HCT116 (cell line): ENCODE measurements at regions not wholly inside any gene's neighbourhood (a gene's known extent, or its start where the extent isn't known, plus 50 kb on each side); places are given as distances from the start of the nearest gene placed in this dataset.

ENCODE experiments used
- ATAC-seq: fragments of 200-7000 bp; cut with Tn5 transposase; 2 replicates; pipeline ENCODE4 v1.9.1; 2020; ENCODE audit warnings: mild to moderate bottlenecking, moderate library complexity
- BruUV-seq: library from RNA; stranded (reverse); fragments of 400-500 nt; replicated peaks from 2 replicates; lab custom pipeline; 2021; lab: Mats Ljungman, UMichigan
- CTCF ChIA-PET: fragments of 300-600 bp; sonication (Branson Sonifier 250); formaldehyde crosslinking; loops from one replicate; lab custom pipeline; 2021; ENCODE audit warnings: antibody characterized with exemption; lab: Charles Lee
- POLR2A ChIA-PET: fragments of 300-600, 350-600 bp; sonication (Branson Sonifier 250); formaldehyde crosslinking; loops from one replicate; lab custom pipeline; 2021; ENCODE audit warnings: antibody characterized with exemption; lab: Charles Lee
- RAD21 ChIA-PET, 2 experiments: fragments of 300-600 bp; sonication (Branson Sonifier 250); formaldehyde crosslinking; loops; one replicate each; lab custom pipeline; 2023; ENCODE audit warnings: low total read pairs in 2 of 2; ENCODE audit not compliant: uncharacterized antibody in 2 of 2, unreplicated experiment in 2 of 2, low non-redundant PET in 1 of 2; lab: Charles Lee
- DNase-seq: peaks from one replicate; pipeline ENCODE4 v3.0.0-alpha.2; 2010; ENCODE audit warnings: low read depth, low spot score
- H2AFZ ChIP-seq: fragments of 200-600 bp; shearing (Covaris generic), sonication (generic); 2 replicates; pipeline ENCODE4 v1.6.1; 2017; ENCODE audit warnings: low read depth, mixed run types, mixed read lengths, antibody characterized with exemption, low read length; ENCODE audit not compliant: poor library complexity, severe bottlenecking
- H3K27ac ChIP-seq: 2 replicates; pipeline ENCODE4 v1.5.1; 2012; ENCODE audit warnings: low read depth, low read length
- H3K27me3 ChIP-seq: fragments of 200-600 bp; sonication (generic); 2 replicates; pipeline ENCODE4 v1.6.1; 2016; ENCODE audit warnings: mixed run types, low read length, mixed read lengths; ENCODE audit not compliant: insufficient read depth
- H3K36me3 ChIP-seq, 2 experiments: fragments of 200-500 bp in 1 of 2; fragments of 200-600 bp in 1 of 2; sonication (Bioruptor generic) in 1 of 2; sonication (generic) in 1 of 2; 2 replicates each; pipeline versions ENCODE4 v1.5.1 to v1.6.1; 2014 to 2016; ENCODE audit warnings: low read length in 2 of 2, inconsistent platforms in 1 of 2, mixed read lengths in 1 of 2, mixed run types in 1 of 2; ENCODE audit not compliant: insufficient read depth in 2 of 2, control insufficient read depth in 1 of 2
- H3K4me1 ChIP-seq, 2 experiments: fragments of 200-600 bp in 1 of 2; sonication (generic) in 1 of 2; 2 replicates each; pipeline versions ENCODE4 v1.5.1 to v1.6.1; 2012 to 2017; ENCODE audit warnings: low read length in 2 of 2, inconsistent platforms in 1 of 2, mild to moderate bottlenecking in 1 of 2, mixed read lengths in 1 of 2, mixed run types in 1 of 2, moderate library complexity in 1 of 2; ENCODE audit not compliant: insufficient read depth in 2 of 2, control insufficient read depth in 1 of 2
- H3K4me2 ChIP-seq: fragments of 200-600 bp; sonication (generic); 2 replicates; pipeline ENCODE4 v1.6.1; 2017; ENCODE audit warnings: mixed run types, low read length, mixed read lengths
- H3K4me3 ChIP-seq, 2 experiments: fragments of 200-600 bp in 1 of 2; sonication (generic) in 1 of 2; replicated peaks in 1 of 2; 2 replicates each; pipeline ENCODE4 v1.5.1; 2011 to 2016; ENCODE audit warnings: low read length in 2 of 2, control low read depth in 1 of 2, low read depth in 1 of 2, mild to moderate bottlenecking in 1 of 2, mixed read lengths in 1 of 2, mixed run types in 1 of 2
- H3K79me2 ChIP-seq: fragments of 200-600 bp; sonication (generic); 2 replicates; pipeline ENCODE4 v1.6.1; 2017; ENCODE audit warnings: mild to moderate bottlenecking, mixed run types, low read length, moderate library complexity, mixed read lengths; ENCODE audit not compliant: insufficient read depth
- H3K9ac ChIP-seq: fragments of 200-600 bp; sonication (generic); 2 replicates; pipeline ENCODE4 v1.6.1; 2016; ENCODE audit warnings: low read length, mixed read lengths
- H3K9me2 ChIP-seq: fragments of 200-600 bp; sonication (generic), shearing (Covaris generic); 2 replicates; pipeline ENCODE4 v1.6.1; 2017; ENCODE audit warnings: mixed run types, mild to moderate bottlenecking, moderate library complexity; ENCODE audit not compliant: insufficient read depth
- H3K9me3 ChIP-seq, 2 experiments: fragments of 200-500 bp in 1 of 2; fragments of 200-600 bp in 1 of 2; sonication (Bioruptor generic) in 1 of 2; sonication (generic) in 1 of 2; 2 replicates each; pipeline ENCODE4 v1.6.1; 2014 to 2017; ENCODE audit warnings: low read length in 2 of 2, mixed read lengths in 2 of 2, inconsistent platforms in 1 of 2, low read depth in 1 of 2, mild to moderate bottlenecking in 1 of 2, mixed run types in 1 of 2, moderate library complexity in 1 of 2; ENCODE audit not compliant: control insufficient read depth in 1 of 2, insufficient read depth in 1 of 2
- H4K20me1 ChIP-seq: fragments of 200-600 bp; sonication (generic), shearing (Covaris generic); 2 replicates; pipeline ENCODE4 v1.6.1; 2017; ENCODE audit warnings: mixed run types, mild to moderate bottlenecking, moderate library complexity; ENCODE audit not compliant: insufficient read depth
- CEBPB ChIP-seq: IDR thresholded peaks from 2 replicates; pipeline ENCODE4 v1.6.1; 2012; ENCODE audit warnings: low read depth
- ELF1 ChIP-seq: IDR thresholded peaks from 2 replicates; pipeline ENCODE4 v1.6.1; 2012; ENCODE audit warnings: low read depth, borderline replicate concordance
- EZH2 ChIP-seq: fragments of 200-600 bp; sonication (generic); IDR thresholded peaks from 2 replicates; pipeline ENCODE4 v1.6.1; 2017; ENCODE audit warnings: antibody characterized with exemption, mixed run types
- FOSL1 ChIP-seq: IDR thresholded peaks from 2 replicates; pipeline ENCODE4 v1.6.1; 2012; ENCODE audit warnings: low read depth
- POLR2A ChIP-seq: IDR thresholded peaks from 2 replicates; pipeline ENCODE4 v1.7.0; 2011; ENCODE audit warnings: borderline replicate concordance; ENCODE audit not compliant: insufficient read depth, insufficient read length; ENCODE audit errors: extremely low read depth
- POLR2AphosphoS5 ChIP-seq: IDR thresholded peaks from 2 replicates; pipeline ENCODE4 v1.6.1; 2011; ENCODE audit warnings: mild to moderate bottlenecking, low read depth, low read length, moderate library complexity
- RAD21 ChIP-seq: IDR thresholded peaks from 2 replicates; pipeline ENCODE4 v1.6.1; 2012; ENCODE audit warnings: low read depth, mild to moderate bottlenecking
- SIN3A ChIP-seq: IDR thresholded peaks from 2 replicates; pipeline ENCODE4 v1.6.1; 2012; ENCODE audit warnings: low read depth
- SP1 ChIP-seq: IDR thresholded peaks from 2 replicates; pipeline ENCODE4 v1.6.1; 2012; ENCODE audit warnings: low read depth
- YY1 ChIP-seq: IDR thresholded peaks from 2 replicates; pipeline ENCODE4 v1.6.1; 2011; ENCODE audit warnings: low read length, low read depth, moderate library complexity, mild to moderate bottlenecking; ENCODE audit not compliant: insufficient replicate concordance; ENCODE audit errors: extremely low read depth
- ZNF274 ChIP-seq: fragments of 200-500 bp; sonication (Bioruptor generic); IDR thresholded peaks from 2 replicates; pipeline ENCODE4 v1.6.1; 2014; ENCODE audit warnings: mild to moderate bottlenecking, low read depth, low read length, inconsistent platforms
- intact Hi-C: fragments of 100-400 bp; cut with micrococcal nuclease; formaldehyde crosslinking; loops from 2 replicates; pipeline ENCODE4 v1.10.0; 2022
- TF ChIP-seq, protein P1 (sequence below): IDR thresholded peaks from 2 replicates; pipeline ENCODE4 v1.6.1; 2012
- TF ChIP-seq, protein P2 (sequence below): IDR thresholded peaks from 2 replicates; pipeline ENCODE4 v1.6.1; 2011; ENCODE audit warnings: mild to moderate bottlenecking, low read length, moderate library complexity; ENCODE audit not compliant: insufficient replicate concordance; ENCODE audit errors: extremely low read depth
- TF ChIP-seq, protein P3 (sequence below): IDR thresholded peaks from 2 replicates; pipeline ENCODE4 v1.6.1; 2012

DNA sequence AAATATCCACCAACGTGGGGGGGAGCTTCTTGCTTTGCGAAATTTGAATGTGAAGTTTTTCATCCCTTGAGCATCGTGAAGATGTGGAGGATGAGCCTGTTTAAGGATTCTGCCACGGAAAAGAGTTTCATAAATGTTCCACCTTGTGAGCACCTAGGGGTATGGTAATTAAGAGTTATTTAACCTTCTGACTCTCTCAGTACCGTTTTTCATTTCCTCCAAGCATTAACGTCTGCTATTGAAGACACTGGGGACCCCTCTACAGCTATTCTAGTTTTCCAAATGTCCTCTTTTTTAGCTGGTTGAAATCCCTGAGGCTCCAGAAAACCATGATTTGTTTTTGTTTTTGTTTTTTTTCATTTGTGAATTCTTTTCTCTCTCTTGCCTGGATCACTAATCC lies 79.1 kb upstream of the GALNT2 start:
- ChIA-PET POLR2A (no interaction called here), CTCF (no interaction called here), RAD21 (no interaction called here)
- Histone ChIP-seq H3K27ac (no peak overlapping the region), H2AFZ (no peak overlapping the region), H3K4me3 (no peak overlapping the region), H3K9ac (no peak overlapping the region), H3K27me3 (peaks cover 21% of the 10 kb centered on the region), H3K9me3 (no peaks in the 10 kb centered on the region), H3K36me3 (no peaks in the 10 kb centered on the region), H3K4me1 (no peaks in the 10 kb centered on the region), H3K79me2 (no peaks in the 10 kb centered on the region), H3K9me2 (no peaks in the 10 kb centered on the region), H3K4me2 (no peak overlapping the region), H4K20me1 (no peaks in the 10 kb centered on the region)
- DNase-seq, result no peak
- no peak for TF ChIP-seq SP1
- TF ChIP-seq EZH2, result no peak
- TF ChIP-seq, protein P1, sequence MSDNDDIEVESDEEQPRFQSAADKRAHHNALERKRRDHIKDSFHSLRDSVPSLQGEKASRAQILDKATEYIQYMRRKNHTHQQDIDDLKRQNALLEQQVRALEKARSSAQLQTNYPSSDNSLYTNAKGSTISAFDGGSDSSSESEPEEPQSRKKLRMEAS, result no peak
- no peak for TF ChIP-seq ELF1
- TF ChIP-seq, protein P2, sequence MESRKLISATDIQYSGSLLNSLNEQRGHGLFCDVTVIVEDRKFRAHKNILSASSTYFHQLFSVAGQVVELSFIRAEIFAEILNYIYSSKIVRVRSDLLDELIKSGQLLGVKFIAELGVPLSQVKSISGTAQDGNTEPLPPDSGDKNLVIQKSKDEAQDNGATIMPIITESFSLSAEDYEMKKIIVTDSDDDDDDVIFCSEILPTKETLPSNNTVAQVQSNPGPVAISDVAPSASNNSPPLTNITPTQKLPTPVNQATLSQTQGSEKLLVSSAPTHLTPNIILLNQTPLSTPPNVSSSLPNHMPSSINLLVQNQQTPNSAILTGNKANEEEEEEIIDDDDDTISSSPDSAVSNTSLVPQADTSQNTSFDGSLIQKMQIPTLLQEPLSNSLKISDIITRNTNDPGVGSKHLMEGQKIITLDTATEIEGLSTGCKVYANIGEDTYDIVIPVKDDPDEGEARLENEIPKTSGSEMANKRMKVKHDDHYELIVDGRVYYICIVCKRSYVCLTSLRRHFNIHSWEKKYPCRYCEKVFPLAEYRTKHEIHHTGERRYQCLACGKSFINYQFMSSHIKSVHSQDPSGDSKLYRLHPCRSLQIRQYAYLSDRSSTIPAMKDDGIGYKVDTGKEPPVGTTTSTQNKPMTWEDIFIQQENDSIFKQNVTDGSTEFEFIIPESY, result no peak
- TF ChIP-seq, protein P3, sequence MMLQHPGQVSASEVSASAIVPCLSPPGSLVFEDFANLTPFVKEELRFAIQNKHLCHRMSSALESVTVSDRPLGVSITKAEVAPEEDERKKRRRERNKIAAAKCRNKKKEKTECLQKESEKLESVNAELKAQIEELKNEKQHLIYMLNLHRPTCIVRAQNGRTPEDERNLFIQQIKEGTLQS, result no peak
- no peak for TF ChIP-seq SIN3A
- TF ChIP-seq POLR2AphosphoS5, result no peak
- no peak for TF ChIP-seq RAD21
- no peak for TF ChIP-seq CEBPB
- TF ChIP-seq YY1, result no peak
- TF ChIP-seq POLR2A, result no peak
- no peak for TF ChIP-seq ZNF274
- TF ChIP-seq FOSL1, result no peak
- no peak for ATAC-seq
- no TSS peak for BruUV-seq
- intact Hi-C loops, result no loop called here
